DOHH2 (cell line): ENCODE measurements at regions not wholly inside any gene's neighbourhood (a gene's known extent, or its start where the extent isn't known, plus 50 kb on each side); places are given as distances from the start of the nearest gene placed in this dataset.

Experiments used
- H3F3A ChIP-seq: fragments of 200-600 bp; sonication (generic), shearing (Covaris generic); 2 replicates; pipeline ENCODE4 v1.6.0; 2016; ENCODE audit warnings: antibody characterized with exemption, mild to moderate bottlenecking; ENCODE audit not compliant: control insufficient read depth, insufficient read depth
- H3K27ac ChIP-seq: fragments of 200-600 bp; sonication (generic); 2 replicates; pipeline ENCODE4 v1.5.1; 2014; ENCODE audit warnings: low read depth, mild to moderate bottlenecking, low read length, moderate library complexity
- H3K27me3 ChIP-seq: fragments of 200-600 bp; sonication (generic); 2 replicates; pipeline ENCODE4 v1.6.1; 2014; ENCODE audit warnings: mild to moderate bottlenecking, low read length, mixed read lengths; ENCODE audit not compliant: control insufficient read depth
- H3K36me3 ChIP-seq: fragments of 200-600 bp; sonication (generic); 2 replicates; pipeline ENCODE4 v1.6.1; 2014; ENCODE audit warnings: mild to moderate bottlenecking, low read length, moderate library complexity, mixed read lengths; ENCODE audit not compliant: control insufficient read depth
- H3K4me1 ChIP-seq: fragments of 200-600 bp; sonication (generic); 2 replicates; pipeline ENCODE4 v1.6.1; 2014; ENCODE audit warnings: mild to moderate bottlenecking, low read length, mixed read lengths; ENCODE audit not compliant: control insufficient read depth
- H3K4me2 ChIP-seq: fragments of 200-600 bp; sonication (generic); 2 replicates; pipeline ENCODE4 v1.6.0; 2014; ENCODE audit warnings: mild to moderate bottlenecking, low read length, moderate library complexity
- H3K4me3 ChIP-seq: fragments of 200-600 bp; sonication (generic); 2 replicates; pipeline ENCODE4 v1.5.1; 2014; ENCODE audit warnings: mild to moderate bottlenecking, low read length, mixed read lengths
- H3K79me2 ChIP-seq: fragments of 200-600 bp; sonication (generic); 2 replicates; pipeline ENCODE4 v1.6.1; 2014; ENCODE audit warnings: mild to moderate bottlenecking, low read length, mixed read lengths; ENCODE audit not compliant: control insufficient read depth
- H3K9me2 ChIP-seq: fragments of 200-600 bp; sonication (generic); replicated peaks from 2 replicates; pipeline ENCODE4 v1.6.1; 2014; ENCODE audit warnings: mild to moderate bottlenecking, low read length, mixed read lengths; ENCODE audit not compliant: control insufficient read depth
- H3K9me3 ChIP-seq: fragments of 200-600 bp; sonication (generic); 2 replicates; pipeline ENCODE4 v1.6.1; 2014; ENCODE audit warnings: antibody characterized with exemption, low read length, mixed read lengths; ENCODE audit not compliant: control insufficient read depth, insufficient read depth
- H4K20me1 ChIP-seq: fragments of 200-600 bp; sonication (generic); 2 replicates; pipeline ENCODE4 v1.6.0; 2014; ENCODE audit warnings: low read depth, mild to moderate bottlenecking, antibody characterized with exemption, low read length, moderate library complexity; ENCODE audit not compliant: control insufficient read depth, insufficient read depth
- EZH2phosphoT487 ChIP-seq: fragments of 200-600 bp; sonication (generic); IDR thresholded peaks from 2 replicates; pipeline ENCODE4 v1.6.1; 2017; ENCODE audit warnings: borderline replicate concordance, mild to moderate bottlenecking, antibody characterized with exemption, low read length, moderate library complexity, mixed read lengths
- TF ChIP-seq, protein P1 (sequence below): fragments of 200-600 bp; sonication (generic); IDR thresholded peaks from one replicate; pipeline ENCODE4 v1.5.1; 2014; ENCODE audit warnings: antibody characterized with exemption, mild to moderate bottlenecking, low read depth, low read length; ENCODE audit not compliant: poor library complexity, severe bottlenecking

DNA sequence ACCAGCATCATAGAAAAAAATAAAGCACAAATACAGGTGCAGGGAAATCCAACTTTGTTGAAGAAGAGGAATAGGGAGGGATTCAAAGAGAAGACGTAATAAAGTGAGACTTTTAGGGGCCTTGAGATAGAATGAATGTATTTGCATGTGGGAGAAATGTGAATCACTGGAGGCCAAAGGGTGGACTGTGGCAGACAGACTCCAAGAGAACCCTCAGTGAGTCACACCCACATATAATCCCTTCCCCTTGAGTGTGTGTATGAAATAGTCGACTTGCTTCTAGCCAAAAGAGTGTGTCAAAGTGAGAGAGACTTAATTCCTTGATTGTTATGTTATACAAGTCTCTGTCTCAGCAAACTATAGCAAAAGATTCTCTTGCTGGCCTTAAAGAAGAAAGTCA is 101.3 kb upstream of the GHITM start:
- no peaks in the 10 kb centered on the region for H3K36me3 ChIP-seq
- TF ChIP-seq EZH2phosphoT487, result no peak
- TF ChIP-seq, protein P1, sequence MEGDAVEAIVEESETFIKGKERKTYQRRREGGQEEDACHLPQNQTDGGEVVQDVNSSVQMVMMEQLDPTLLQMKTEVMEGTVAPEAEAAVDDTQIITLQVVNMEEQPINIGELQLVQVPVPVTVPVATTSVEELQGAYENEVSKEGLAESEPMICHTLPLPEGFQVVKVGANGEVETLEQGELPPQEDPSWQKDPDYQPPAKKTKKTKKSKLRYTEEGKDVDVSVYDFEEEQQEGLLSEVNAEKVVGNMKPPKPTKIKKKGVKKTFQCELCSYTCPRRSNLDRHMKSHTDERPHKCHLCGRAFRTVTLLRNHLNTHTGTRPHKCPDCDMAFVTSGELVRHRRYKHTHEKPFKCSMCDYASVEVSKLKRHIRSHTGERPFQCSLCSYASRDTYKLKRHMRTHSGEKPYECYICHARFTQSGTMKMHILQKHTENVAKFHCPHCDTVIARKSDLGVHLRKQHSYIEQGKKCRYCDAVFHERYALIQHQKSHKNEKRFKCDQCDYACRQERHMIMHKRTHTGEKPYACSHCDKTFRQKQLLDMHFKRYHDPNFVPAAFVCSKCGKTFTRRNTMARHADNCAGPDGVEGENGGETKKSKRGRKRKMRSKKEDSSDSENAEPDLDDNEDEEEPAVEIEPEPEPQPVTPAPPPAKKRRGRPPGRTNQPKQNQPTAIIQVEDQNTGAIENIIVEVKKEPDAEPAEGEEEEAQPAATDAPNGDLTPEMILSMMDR, result no peak
- no peak overlapping the region for H3K27ac ChIP-seq
- no peaks in the 10 kb centered on the region for H3K9me2 ChIP-seq
- H3K79me2 ChIP-seq, result no peaks in the 10 kb centered on the region
- H3K9me3 ChIP-seq, result no peaks in the 10 kb centered on the region
- H3F3A ChIP-seq, result no peaks in the 10 kb centered on the region
- H3K27me3 ChIP-seq, result no peaks in the 10 kb centered on the region
- H4K20me1 ChIP-seq, result no peaks in the 10 kb centered on the region
- no peak overlapping the region for H3K4me3 ChIP-seq
- no peak overlapping the region for H3K4me2 ChIP-seq
- no peaks in the 10 kb centered on the region for H3K4me1 ChIP-seq

DNA sequence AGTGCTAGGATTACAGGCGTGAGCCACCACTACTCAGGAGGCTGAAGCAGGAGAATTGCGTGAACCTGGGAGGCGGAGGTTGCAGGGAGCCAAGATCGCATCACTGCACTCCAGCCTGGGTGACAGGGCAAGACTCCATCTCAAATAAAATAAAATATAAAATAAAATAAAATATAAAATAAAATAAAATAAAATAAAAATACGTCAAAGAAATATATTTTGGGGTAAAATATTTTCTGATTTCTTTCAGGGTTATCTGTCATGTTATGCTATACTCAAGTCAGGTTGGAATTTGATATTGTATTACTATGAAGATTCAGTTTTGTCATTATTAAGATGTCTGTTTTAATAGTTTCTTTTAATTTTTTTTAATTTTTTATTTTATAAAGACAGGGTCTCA is 99.4 kb upstream of the GHITM start:
- Histone ChIP-seq H3K36me3 (no peaks in the 10 kb centered on the region), H3K9me2 (no peaks in the 10 kb centered on the region), H3K27me3 (no peaks in the 10 kb centered on the region), H3K4me1 (no peaks in the 10 kb centered on the region), H3K9me3 (no peaks in the 10 kb centered on the region), H3K27ac (no peak overlapping the region), H3K4me3 (no peak overlapping the region), H4K20me1 (no peaks in the 10 kb centered on the region), H3K79me2 (no peaks in the 10 kb centered on the region), H3K4me2 (no peak overlapping the region), H3F3A (no peaks in the 10 kb centered on the region)
- TF ChIP-seq, protein P1, result no peak
- no peak for TF ChIP-seq EZH2phosphoT487

DNA sequence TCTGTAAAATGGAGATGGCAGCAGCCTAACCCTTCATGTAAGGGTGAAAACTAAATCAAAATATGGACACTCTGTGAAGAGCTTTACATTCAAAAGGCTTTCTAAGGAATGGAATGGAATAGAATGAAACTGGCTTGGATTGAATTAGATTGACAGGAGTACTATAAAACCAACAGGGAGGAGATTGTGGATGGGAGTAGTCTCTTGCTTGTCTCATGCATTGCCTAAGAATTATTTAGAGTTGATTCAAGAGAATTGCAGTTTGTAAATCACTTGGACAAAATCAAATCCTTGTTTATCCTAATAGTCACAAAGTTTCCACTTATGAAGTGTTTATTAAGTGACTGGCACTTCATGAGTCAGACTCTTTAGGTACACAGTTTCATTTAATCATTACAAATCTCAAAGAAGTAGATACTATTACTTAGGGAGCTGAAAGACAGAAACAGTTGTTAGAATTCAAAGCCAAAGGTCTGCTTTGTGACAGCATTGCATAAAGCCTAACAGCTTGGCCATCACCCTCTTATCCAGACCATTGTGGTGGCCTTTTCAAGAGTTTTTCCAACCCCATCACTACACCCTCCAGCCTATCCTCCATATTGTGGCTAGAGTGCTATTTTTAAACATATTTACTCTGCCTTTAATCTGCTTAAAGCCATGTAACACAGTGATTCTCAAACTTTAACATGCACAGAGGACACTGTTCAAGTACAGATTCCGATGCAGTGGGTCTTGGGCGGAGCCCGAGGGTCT is 91.9 kb upstream of the GHITM start:
- TF ChIP-seq, protein P1, result no peak
- no peak for TF ChIP-seq EZH2phosphoT487
- no peak overlapping the region for H3K27ac ChIP-seq
- no peaks in the 10 kb centered on the region for H3F3A ChIP-seq
- H3K36me3 ChIP-seq, result no peaks in the 10 kb centered on the region
- no peak overlapping the region for H3K4me2 ChIP-seq
- no peak overlapping the region for H3K4me3 ChIP-seq
- H3K27me3 ChIP-seq, result no peaks in the 10 kb centered on the region
- H3K79me2 ChIP-seq, result no peaks in the 10 kb centered on the region
- H3K9me2 ChIP-seq, result no peaks in the 10 kb centered on the region
- H4K20me1 ChIP-seq, result no peaks in the 10 kb centered on the region
- H3K4me1 ChIP-seq, result no peaks in the 10 kb centered on the region
- H3K9me3 ChIP-seq, result no peaks in the 10 kb centered on the region
